HEK293T (cell line): ENCODE measurements at regions not wholly inside any gene's neighbourhood (a gene's known extent, or its start where the extent isn't known, plus 50 kb on each side); places are given as distances from the start of the nearest gene placed in this dataset.
"Not testable (repeated sequence)": the region's sequence is repeated elsewhere in the genome, so short reads cannot be mapped to it uniquely, and the experiment has no call there.

Experiments used
- CTBP1 ChIP-seq: fragments of 450-650 bp; IDR thresholded peaks from 2 replicates; pipeline ENCODE4 v1.6.1; 2016; ENCODE audit warnings: borderline replicate concordance
- ELF4 ChIP-seq: fragments of 450-650 bp; IDR thresholded peaks from 2 replicates; pipeline ENCODE4 v1.6.1; 2017; ENCODE audit warnings: antibody characterized with exemption
- FOXM1 ChIP-seq: fragments of 450-650 bp; IDR thresholded peaks from 2 replicates; pipeline ENCODE4 v1.6.1; 2017; ENCODE audit warnings: mild to moderate bottlenecking, borderline replicate concordance
- HDGF ChIP-seq: fragments of 450-650 bp; IDR thresholded peaks from 2 replicates; pipeline ENCODE4 v1.6.1; 2017; ENCODE audit warnings: antibody characterized with exemption, borderline replicate concordance
- L3MBTL2 ChIP-seq: fragments of 450-650 bp; conservative IDR thresholded peaks from 2 replicates; pipeline ENCODE4 v1.6.1; 2016; ENCODE audit warnings: mild to moderate bottlenecking
- SP1 ChIP-seq: fragments of 450-650 bp; IDR thresholded peaks from 2 replicates; pipeline ENCODE4 v1.6.1; 2017
- SUZ12 ChIP-seq: fragments of 450-650 bp; IDR thresholded peaks from 2 replicates; pipeline ENCODE4 v1.6.1; 2016; ENCODE audit warnings: mild to moderate bottlenecking
- TARDBP ChIP-seq: fragments of 450-650 bp; IDR thresholded peaks from 2 replicates; pipeline ENCODE4 v1.6.1; 2016
- ZNF384 ChIP-seq: fragments of 450-650 bp; IDR thresholded peaks from 2 replicates; pipeline ENCODE4 v1.6.1; 2016

DNA sequence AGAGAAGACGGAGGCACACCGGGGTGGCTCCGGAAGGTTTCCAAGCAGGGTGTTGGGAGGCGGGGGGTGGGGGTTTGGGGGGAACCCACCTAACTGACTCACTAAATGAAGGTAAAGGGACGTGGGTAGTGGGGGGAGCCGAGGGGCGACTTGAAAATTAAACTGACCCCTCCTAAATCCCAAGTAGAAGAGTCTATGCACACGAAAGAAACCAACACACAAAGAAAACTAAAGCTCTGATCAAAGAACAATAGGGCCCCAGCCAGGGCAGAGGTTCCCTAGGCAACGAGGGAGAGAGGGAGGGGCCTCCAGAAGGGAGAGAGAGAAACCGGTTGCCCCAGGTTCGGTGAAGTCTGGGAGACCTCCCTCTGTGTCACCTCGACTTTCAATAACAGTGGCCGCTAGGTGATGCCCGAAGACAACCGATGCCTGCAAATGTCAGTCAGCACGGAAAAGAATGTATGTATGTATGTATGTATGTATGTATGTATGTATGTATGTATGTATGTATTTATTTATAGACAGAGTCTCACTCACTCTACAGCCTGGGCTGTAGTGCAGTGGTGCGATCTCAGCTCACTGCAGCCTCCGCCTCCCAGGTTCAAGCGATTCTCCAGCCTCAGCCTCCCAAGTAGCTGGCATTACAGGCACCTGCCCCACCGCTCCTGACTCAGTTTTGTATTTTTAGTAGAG lies 106.7 kb upstream of the ANKRD30BL start:
- TF ChIP-seq FOXM1, SP1, L3MBTL2, CTBP1, ZNF384, TARDBP, HDGF, ELF4, SUZ12: not testable (repeated sequence)
